HG02623 (cell line): ENCODE measurements at regions not wholly inside any gene's neighbourhood (a gene's known extent, or its start where the extent isn't known, plus 50 kb on each side); places are given as distances from the start of the nearest gene placed in this dataset.
"Not testable (repeated sequence)": the region's sequence is repeated elsewhere in the genome, so short reads cannot be mapped to it uniquely, and the experiment has no call there.

Source experiments
- ATAC-seq: cut with Tn5 transposase; IDR thresholded peaks from one replicate; pipeline ENCODE4 v1.9.1; 2021; ENCODE audit warnings: moderate library complexity; ENCODE audit not compliant: unreplicated experiment

DNA sequence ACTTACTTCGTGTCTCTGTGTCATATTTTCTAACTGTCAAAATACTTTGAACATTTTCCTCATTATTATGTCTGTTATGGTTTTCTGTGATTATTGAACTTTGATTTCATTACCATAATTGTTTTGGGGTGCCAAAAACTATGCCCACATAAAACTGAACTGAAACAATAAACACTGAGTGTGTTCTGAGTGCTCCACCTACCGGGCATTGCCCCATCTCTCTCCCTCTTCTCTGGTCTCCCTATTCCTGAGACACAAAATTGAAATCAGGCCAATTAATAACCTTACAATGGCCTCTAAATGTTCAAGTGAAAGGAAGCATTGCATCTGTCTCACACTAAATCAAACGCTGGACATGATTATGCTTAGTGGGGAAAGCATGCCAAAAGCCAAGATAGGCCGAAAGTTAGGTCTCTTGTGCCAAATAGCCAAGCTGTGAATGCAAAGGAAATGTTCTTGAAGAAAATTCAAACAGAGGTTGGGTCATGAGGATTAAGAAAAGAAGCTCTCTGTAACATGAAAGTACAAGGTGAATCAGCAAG lies 972.3 kb downstream of the PCDH7 start:
- ATAC-seq, result no peak

- ATAC-seq, result no peak
Measured at GRCh38 chr4:31701256-31701655, 981.1 kb downstream of the PCDH7 start.

DNA sequence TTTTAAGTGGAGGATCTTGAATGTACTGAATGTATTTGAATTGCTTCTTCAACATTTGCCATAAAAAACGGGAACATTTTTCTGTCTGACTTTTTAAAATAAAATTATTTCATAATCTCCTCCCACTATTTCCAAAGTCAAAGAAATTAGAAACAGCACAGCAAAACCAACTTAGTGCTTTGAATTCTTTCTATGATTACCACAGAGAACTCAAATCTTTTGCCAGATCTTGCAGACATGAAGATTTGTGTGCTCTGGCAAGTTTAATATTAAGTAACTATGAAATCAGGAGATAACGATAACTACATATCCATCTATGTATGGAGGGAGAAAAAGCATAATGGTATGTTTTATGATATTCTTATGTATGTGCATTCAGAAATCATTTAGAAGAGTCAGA lies 982.2 kb downstream of the PCDH7 start:
- ATAC-seq, result no peak

DNA sequence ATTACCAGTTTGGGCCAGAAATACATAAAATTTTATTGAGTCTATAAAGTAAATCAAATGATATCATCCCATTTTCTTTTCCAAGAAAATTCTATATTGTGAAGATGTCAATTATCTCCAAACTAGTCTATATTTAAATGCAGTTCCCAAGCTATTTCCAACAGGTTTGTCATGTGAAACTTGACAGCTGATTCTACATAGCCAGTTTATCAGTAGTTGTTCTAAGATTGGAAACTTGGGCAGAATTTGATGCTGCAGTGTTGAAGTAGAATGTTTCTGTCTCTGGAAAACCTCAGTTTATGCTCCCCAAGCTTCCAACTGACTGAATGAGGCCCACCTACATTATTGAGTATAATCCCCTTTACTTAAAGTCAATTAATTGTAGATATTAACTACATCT lies 994.1 kb downstream of the PCDH7 start:
- no peak for ATAC-seq

DNA sequence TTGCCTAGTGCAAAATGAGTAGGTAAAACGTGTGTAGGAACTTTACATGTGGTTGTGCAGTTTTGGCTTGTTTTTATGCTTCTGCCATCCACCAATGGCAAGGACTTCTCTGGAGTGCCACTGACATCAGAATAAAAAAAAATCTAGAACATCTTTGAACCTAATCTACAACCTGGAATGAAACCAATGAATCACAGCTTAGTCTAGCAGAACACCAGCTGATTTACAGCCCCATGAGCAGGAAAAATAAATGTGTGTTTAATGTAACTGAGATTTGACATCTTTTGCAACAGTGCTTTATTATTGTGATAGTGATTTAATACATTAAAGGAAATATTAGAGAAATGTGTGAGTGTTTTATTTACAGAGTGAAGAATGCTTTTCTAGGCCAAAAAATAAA lies 995.1 kb downstream of the PCDH7 start:
- ATAC-seq, result no peak

DNA sequence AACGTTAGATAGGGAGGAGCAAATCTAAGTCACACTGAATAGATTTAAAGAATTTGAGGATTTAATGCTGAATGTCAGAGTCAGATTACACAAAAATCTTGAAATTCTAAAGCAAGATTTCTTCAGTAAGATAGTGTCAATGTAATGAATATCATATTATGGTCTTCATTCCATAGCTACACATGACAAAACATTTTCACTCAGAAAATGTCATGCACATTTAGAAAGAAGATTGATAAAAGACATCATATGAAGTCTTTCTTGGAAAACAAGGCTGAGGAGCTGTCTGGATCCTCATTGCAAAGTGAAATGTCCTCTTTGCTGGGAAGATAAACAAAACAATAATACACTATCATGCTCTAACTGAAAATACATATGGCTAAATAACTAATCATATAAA lies 1006.9 kb downstream of the PCDH7 start:
- no peak for ATAC-seq

DNA sequence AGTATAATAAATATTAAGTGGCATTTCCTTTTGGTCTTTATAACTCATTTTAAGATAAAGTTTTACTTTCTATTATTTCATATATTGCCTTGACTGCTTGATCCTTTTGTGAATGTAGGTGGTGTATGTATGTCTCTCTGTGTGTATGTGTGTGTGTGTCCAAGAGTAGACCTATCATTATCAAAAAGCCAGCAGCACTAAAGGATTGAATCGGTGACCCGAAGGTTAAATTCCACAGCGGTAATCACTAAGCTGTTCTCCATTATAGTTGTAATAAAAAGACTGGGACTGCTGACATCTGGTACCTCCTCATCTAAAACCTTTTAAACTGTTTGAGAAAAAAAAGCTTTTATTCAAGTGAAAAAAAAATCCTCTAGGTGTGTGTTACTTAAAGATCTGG lies 1014.8 kb downstream of the PCDH7 start:
- ATAC-seq, result no peak

- ATAC-seq, result peak; percentile 66
Measured at GRCh38 chr4:31737419-31737818, 1017.2 kb downstream of the PCDH7 start.

- ATAC-seq, result no peak
Measured at GRCh38 chr4:31741326-31741725, 1021.2 kb downstream of the PCDH7 start.

DNA sequence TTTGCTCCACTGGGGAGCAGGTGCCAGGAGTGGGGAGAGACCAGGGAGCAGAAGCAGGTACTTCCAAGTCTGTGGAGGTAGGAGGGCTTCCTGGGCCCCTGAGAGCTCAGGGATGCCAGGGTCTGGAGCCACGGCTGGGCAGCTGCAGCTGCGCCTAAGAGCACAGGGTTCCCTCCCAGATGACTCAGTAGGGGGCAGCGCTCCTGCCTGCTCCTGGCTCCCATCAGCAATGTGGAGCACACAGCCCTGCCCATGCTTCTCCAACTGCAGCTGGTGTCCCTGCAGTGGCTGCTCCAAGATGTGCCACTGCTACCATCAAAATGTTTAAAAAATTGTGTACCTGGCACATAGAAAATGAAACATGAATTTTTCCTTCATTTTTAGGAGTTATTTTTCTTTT lies 1028.2 kb downstream of the PCDH7 start:
- no peak for ATAC-seq

GRCh38 chr4:31750581-31750980 lies 1030.4 kb downstream of the PCDH7 start:
- ATAC-seq, result not testable (repeated sequence)

GRCh38 chr4:31755751-31756150 lies 1035.6 kb downstream of the PCDH7 start:
- no peak for ATAC-seq

DNA sequence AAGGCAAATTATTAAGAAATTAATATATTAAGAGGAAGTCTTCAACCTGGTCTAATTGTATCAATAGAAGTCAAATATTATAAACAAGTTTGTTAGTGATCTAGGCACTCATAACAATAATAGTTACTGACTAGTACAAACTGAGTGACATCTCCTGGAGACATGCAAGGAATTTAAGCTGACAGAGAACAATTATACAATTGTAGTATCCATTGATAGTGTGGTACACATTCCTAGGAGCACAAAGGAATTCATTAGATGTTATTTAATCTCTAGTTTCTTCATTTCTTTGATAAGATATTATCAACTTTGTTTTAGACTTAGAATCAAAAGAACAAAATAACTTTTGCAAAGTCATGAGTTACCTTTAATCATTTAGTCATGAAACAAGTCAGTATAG lies 1048.6 kb downstream of the PCDH7 start:
- no peak for ATAC-seq

GRCh38 chr4:31783311-31783710 lies 1063.1 kb downstream of the PCDH7 start:
- ATAC-seq, result no peak

DNA sequence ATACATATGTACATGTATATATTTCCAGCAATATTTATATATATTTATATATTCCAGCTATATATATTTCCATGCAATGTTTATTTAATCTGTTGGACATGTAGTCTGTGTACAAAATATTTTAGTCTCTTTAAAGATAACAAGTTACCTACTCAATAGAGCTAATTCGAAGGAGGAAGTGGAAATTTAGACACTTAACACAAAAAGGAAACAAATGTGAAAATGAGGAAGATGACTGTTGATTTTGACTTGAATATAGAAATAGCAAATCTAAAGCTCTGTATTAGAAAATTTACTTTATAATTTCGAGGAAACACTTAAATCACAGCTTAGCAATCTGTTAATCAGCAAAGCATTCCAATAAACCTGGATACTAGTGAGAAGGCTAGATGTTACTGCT lies 1064.4 kb downstream of the PCDH7 start:
- no peak for ATAC-seq

GRCh38 chr4:31787701-31788100 lies 1067.5 kb downstream of the PCDH7 start:
- ATAC-seq, result no peak

GRCh38 chr4:31788676-31789075 lies 1068.5 kb downstream of the PCDH7 start:
- ATAC-seq, result no peak

DNA sequence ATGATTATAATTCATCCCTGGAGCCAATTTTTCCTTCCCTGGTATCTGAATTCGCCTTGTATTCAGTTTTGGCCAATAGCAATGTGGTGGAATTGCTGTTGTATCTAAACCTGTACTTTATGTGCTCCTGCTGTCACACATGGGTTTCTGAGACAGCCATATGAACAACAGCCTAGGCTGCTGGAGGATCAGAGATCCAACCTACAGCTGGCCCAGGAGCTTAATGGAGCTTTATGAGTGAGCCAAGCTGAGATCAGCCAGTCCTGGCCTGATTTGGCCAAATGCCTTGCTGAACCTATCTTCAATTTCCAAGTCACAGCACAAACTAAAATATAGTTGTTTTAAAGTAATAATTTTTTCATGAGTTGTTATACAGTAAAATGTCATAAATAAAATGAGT lies 1071.5 kb downstream of the PCDH7 start:
- ATAC-seq, result no peak

DNA sequence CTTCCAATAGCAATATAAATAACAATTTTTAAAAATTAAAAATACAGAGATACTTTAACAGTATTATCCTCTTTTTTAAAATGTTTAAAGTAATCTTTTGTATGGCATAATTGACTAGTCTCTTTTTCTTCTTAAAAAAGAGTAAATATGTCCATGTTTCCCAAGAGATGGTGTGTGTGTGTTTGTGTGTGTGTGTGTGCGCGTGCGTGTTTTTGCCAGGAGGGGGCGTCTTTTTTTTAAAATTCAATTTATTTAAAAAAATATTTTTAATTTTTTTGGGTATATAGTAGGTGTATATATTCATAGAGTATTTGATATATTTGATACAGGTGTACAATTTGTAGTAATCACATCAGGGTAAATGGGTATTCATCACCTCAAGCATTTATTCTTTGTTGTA lies 1073.7 kb downstream of the PCDH7 start:
- ATAC-seq, result no peak

GRCh38 chr4:31797052-31797451 lies 1076.9 kb downstream of the PCDH7 start:
- not testable (repeated sequence) for ATAC-seq

- ATAC-seq, result no peak
Measured at GRCh38 chr4:31803526-31804195, 1083.5 kb downstream of the PCDH7 start.

- no peak for ATAC-seq
Measured at GRCh38 chr4:31807036-31807435, 1086.9 kb downstream of the PCDH7 start.

DNA sequence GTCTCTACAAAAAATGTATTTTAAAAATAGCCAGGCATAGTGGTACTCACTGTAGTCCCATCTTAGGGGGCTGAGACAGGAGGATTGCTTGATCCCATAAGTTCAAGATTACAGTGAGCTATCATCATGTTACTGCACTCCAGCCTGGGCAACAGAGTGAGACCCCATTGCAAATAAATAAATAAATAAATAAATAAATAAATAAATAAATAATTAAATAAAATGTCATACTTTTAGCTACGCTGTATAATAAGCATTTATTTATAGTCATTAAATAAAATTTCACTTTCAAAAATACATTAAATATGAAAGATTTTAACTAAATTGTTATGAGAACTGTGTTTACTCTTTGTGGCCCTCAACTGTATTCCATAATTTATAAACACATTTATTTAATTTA lies 1124.2 kb downstream of the PCDH7 start:
- ATAC-seq, result no peak
